HUES6 (cell line): ENCODE measurements at regions not wholly inside any gene's neighbourhood (a gene's known extent, or its start where the extent isn't known, plus 50 kb on each side); places are given as distances from the start of the nearest gene placed in this dataset.
"Not testable (repeated sequence)": the region's sequence is repeated elsewhere in the genome, so short reads cannot be mapped to it uniquely, and the experiment has no call there.

Experiments used
- H3K27ac ChIP-seq: 2 replicates; pipeline ENCODE4 v1.7.0; 2013; ENCODE audit warnings: low read depth, mild to moderate bottlenecking, low read length, inconsistent platforms
- H3K27me3 ChIP-seq: 2 replicates; pipeline ENCODE4 v1.6.1; 2013; ENCODE audit warnings: low read length; ENCODE audit not compliant: control insufficient read depth, insufficient read depth
- H3K36me3 ChIP-seq: 2 replicates; pipeline ENCODE4 v1.6.1; 2013; ENCODE audit warnings: low read length; ENCODE audit not compliant: control insufficient read depth, insufficient read depth
- H3K4me1 ChIP-seq: 2 replicates; pipeline ENCODE4 v1.6.1; 2013; ENCODE audit warnings: low read length; ENCODE audit not compliant: control insufficient read depth, insufficient read depth
- H3K4me3 ChIP-seq: 2 replicates; pipeline ENCODE4 v1.5.1; 2013; ENCODE audit warnings: low read depth, low read length
- H3K9ac ChIP-seq: one replicate; pipeline ENCODE4 v1.6.1; 2013; ENCODE audit warnings: mild to moderate bottlenecking, low read length
- H3K9me3 ChIP-seq: 2 replicates; pipeline ENCODE4 v1.6.1; 2013; ENCODE audit warnings: low read depth, low read length; ENCODE audit not compliant: control insufficient read depth, insufficient read depth

DNA sequence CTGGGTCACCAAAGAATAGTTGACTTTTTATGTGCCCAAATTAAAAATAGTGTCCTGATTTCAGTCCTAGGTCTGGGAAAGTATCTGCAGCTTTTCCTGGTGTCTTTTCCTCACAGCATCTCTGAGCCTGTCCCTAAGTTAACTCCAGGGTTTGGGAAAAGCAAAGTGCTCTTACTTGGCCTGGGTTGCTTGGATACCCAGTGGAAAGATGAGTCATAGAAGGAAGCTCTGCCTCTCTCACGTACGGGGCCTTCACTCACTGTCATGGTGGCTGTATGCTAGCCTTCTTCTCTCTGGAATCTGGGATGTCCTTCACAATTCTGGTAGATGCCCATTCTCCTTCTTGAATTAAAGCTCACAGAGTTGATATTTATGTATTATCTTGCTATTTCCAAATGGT, 607.3 kb downstream of the ANKRD50 start:
- no peaks in the 10 kb centered on the region for H3K36me3 ChIP-seq
- no peak overlapping the region for H3K27ac ChIP-seq
- H3K9ac ChIP-seq = no peak overlapping the region
- no peaks in the 10 kb centered on the region for H3K9me3 ChIP-seq
- H3K4me1 ChIP-seq = no peaks in the 10 kb centered on the region
- no peak overlapping the region for H3K4me3 ChIP-seq
- no peaks in the 10 kb centered on the region for H3K27me3 ChIP-seq

DNA sequence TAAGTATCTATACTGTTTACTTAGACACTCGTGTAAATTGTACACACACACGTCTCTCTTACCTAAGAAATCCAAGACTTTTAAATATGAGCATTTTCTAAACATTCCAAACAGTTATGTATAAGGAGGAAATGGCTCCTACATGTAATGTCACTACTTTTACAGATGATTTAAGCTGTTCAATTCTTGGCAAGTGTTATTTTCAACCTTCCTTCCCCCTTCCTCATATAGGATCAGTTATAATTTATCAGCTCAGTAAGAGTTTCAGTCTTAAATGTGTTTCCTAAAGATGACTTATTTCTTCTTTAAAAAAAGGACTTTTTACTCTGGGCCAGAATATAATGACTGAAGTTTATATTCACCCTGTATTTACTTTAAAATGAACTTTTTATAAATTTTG, 601.1 kb downstream of the ANKRD50 start:
- no peak overlapping the region for H3K4me3 ChIP-seq
- no peaks in the 10 kb centered on the region for H3K36me3 ChIP-seq
- H3K27me3 ChIP-seq = no peaks in the 10 kb centered on the region
- H3K4me1 ChIP-seq = no peaks in the 10 kb centered on the region
- no peaks in the 10 kb centered on the region for H3K9me3 ChIP-seq
- H3K27ac ChIP-seq = no peak overlapping the region
- H3K9ac ChIP-seq = no peak overlapping the region

DNA sequence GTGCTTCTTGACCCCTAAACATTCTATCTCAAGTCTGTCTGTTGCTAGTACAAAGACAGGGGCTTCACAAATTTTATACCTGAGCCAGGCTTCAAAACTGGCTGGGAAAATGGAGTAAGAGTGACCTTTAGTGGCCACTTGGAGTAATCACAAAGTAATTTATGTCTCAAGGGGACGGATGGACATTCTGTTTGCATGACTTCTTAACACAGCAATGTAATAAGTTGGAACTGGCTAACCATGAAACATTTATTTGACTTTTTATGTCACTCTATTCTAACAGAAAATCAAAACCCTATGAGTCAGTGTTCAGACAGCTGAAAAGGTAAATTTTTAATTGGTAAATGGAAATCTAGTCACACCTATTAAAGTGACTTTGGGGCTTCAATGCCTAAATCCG, 600.6 kb downstream of the ANKRD50 start:
- Histone ChIP-seq H3K36me3 (no peaks in the 10 kb centered on the region), H3K4me3 (no peak overlapping the region), H3K4me1 (no peaks in the 10 kb centered on the region), H3K9me3 (no peaks in the 10 kb centered on the region), H3K27ac (no peak overlapping the region), H3K27me3 (no peaks in the 10 kb centered on the region), H3K9ac (no peak overlapping the region)

DNA sequence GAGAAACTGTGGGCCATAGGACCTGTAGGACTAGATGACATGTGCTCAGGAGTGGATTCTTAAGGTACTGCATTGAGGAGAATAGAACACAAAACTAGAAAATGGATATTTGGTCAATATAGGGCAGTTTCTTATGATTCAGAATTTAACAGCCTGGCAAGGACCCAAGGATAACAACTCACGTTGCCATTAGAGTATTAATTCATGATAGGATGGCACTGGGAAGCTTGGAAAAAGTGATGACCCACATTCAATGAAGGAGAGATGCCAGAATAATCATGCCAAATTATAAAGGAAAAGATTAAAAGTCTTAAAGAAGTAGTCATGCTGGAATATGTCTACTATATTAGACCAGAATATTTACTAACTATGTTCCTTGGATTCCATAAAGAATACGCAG, 594.5 kb downstream of the ANKRD50 start:
- Histone ChIP-seq H3K36me3 (no peaks in the 10 kb centered on the region), H3K4me1 (no peaks in the 10 kb centered on the region), H3K27ac (no peak overlapping the region), H3K4me3 (no peak overlapping the region), H3K27me3 (no peaks in the 10 kb centered on the region), H3K9ac (no peak overlapping the region), H3K9me3 (no peaks in the 10 kb centered on the region)

DNA sequence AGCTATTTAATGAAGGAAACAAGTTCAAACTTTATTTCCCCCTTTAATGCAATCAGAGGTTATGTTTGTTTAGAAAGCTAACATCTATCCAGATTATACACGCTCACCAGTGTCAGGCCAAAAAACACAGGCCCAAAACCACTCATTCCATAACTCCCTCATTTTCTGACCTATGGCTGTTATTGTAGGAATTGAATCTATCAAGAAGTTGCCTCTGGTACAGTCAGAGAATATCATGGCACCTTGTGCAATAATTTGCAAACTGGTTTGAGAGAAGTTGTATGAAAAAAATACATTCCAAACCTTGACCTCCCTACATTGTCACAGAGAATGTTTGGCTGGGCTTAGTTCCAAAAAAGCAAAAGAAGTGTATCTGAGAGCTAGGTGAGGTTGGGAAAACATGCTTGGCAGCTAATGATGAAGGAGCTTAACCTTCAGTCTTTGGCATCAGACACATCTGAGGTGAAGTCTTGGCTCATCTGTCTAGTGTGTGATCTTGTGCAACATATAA, 591.0 kb downstream of the ANKRD50 start:
- Histone ChIP-seq H3K4me1 (no peaks in the 10 kb centered on the region), H3K27me3 (no peaks in the 10 kb centered on the region), H3K27ac (no peak overlapping the region), H3K9ac (no peak overlapping the region), H3K9me3 (no peaks in the 10 kb centered on the region), H3K36me3 (no peaks in the 10 kb centered on the region), H3K4me3 (no peak overlapping the region)

DNA sequence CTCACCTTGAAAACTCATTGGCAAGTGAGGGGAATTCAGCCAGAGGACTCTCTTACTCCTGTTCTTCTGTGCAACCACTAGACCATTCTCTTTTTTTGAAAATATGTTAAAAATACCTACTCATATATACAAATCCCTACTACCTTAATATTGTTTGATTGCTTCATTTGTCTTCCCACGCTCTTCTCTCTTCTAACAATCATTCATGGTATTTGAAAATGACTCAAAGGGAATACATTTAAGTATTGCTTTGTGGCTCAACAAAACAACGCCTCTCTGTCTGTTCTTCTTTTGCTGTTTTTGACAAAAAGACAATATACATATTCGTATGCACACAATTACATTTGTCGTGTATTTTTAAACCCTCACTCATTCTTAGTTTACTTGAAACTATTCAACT, 589.4 kb downstream of the ANKRD50 start:
- Histone ChIP-seq H3K36me3 (no peaks in the 10 kb centered on the region), H3K9ac (no peak overlapping the region), H3K27ac (no peak overlapping the region), H3K4me1 (no peaks in the 10 kb centered on the region), H3K4me3 (no peak overlapping the region), H3K27me3 (no peaks in the 10 kb centered on the region), H3K9me3 (no peaks in the 10 kb centered on the region)

DNA sequence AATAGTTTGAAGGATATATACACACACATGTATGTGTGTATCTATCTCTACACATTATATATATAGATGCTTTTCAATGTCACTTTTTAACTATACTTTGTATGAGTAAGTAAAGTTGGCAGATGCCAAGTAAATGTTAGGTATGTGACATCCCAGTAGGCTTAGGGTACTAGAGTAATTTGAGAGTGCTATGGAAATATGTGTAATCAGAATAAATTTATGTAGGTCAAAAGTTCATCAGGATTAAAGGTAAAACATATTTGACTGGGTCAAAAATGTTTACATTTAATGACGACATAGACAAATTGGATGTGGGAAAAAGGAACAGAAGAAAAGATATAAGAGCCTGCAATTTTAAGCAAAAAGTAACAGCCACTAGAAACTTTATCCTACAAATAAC, 588.8 kb downstream of the ANKRD50 start:
- Histone ChIP-seq H3K27ac (no peak overlapping the region), H3K9me3 (no peaks in the 10 kb centered on the region), H3K4me1 (no peaks in the 10 kb centered on the region), H3K36me3 (no peaks in the 10 kb centered on the region), H3K9ac (no peak overlapping the region), H3K27me3 (no peaks in the 10 kb centered on the region), H3K4me3 (no peak overlapping the region)

DNA sequence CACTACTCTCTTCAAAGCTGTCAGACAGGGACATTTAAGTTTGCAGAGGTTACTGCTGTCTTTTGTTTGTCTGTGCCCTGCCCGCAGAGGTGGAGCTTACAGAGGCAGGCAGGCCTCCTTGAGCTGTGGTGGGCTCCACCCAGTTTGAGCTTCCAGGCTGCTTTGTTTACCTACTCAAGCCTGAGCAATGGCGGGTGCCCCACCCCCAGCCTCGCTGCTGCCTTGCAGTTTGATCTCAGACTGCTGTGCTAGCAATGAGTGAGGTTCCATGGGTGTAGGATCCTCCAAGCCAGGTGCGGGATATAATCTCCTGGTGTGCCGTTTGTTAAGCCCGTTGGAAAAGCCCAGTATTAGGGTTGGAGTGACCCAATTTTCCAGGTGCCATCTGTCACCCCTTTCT, 581.2 kb downstream of the ANKRD50 start:
- H3K4me1 ChIP-seq, H3K36me3 ChIP-seq: not testable (repeated sequence)

DNA sequence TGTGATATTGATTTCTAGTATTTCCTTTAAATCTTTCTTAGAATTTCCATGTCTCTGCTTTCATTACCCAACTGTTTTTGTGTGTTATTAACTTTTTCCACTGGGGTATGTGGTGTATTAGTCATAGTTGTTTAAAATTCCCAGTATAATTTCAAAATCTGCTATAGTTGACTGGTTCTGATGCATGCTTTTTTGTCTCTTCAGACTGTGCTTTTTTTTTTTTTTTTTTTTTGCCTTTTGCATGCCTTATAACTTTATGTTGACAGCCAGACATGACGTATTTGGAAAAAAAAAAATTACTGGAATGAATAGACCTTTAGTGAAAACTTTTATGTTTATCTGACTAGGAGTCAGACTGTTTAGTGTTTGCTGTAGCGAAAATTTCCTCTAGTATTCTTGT, 580.4 kb downstream of the ANKRD50 start:
- H3K27me3 ChIP-seq = no peaks in the 10 kb centered on the region
- no peaks in the 10 kb centered on the region for H3K4me1 ChIP-seq
- H3K36me3 ChIP-seq = no peaks in the 10 kb centered on the region
- H3K4me3 ChIP-seq = no peak overlapping the region
- no peak overlapping the region for H3K27ac ChIP-seq
- H3K9ac ChIP-seq = no peak overlapping the region
- H3K9me3 ChIP-seq = peaks cover 17% of the 10 kb centered on the region

More for the DNA sequence above, 581.2 kb downstream of the ANKRD50 start:
- H3K9ac ChIP-seq, H3K4me3 ChIP-seq, H3K27ac ChIP-seq, H3K27me3 ChIP-seq: not testable (repeated sequence)
- peaks cover 17% of the 10 kb centered on the region for H3K9me3 ChIP-seq

DNA sequence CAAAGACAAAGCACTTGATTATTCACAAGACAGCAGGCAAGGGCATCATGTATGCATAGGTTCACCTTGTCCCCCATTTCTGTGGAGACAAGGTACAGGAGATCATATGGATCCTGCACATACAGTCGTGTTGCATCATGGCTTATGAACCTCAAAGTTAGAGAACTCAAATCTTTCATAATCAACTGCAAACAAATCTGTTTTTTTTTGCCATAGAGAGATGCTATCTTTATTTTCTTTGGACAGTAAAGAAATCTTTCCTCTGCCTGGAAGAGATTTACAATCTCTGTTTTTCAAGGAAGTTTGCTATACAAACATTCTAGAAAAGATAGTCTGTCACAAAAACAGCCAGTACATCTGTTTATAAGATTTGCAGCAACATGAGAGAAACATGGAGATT, 578.8 kb downstream of the ANKRD50 start:
- Histone ChIP-seq H3K27me3 (no peaks in the 10 kb centered on the region), H3K27ac (no peak overlapping the region), H3K9me3 (peaks cover 17% of the 10 kb centered on the region), H3K36me3 (no peaks in the 10 kb centered on the region), H3K9ac (no peak overlapping the region), H3K4me1 (no peaks in the 10 kb centered on the region), H3K4me3 (no peak overlapping the region)

DNA sequence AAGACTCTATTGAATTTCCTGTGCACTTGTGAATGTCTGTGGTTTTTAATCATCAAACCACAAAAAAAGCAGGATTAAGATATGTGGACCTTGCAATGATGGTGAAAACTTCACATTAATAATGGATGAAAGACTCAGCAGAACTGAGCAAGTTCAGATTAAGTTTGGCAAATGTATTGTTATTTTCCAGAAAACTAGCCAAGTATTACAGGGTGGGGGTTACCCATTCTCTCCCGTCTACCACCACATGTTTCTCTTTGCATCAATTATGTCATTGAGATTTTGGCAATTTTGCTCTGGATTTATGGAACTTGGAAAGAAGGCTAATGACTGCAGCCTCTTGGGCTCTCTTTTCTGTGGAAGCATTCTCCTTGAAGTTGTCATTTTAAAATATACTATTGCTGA, 577.1 kb downstream of the ANKRD50 start:
- Histone ChIP-seq H3K36me3 (no peaks in the 10 kb centered on the region), H3K27me3 (no peaks in the 10 kb centered on the region), H3K9ac (no peak overlapping the region), H3K4me3 (no peak overlapping the region), H3K27ac (no peak overlapping the region), H3K4me1 (no peaks in the 10 kb centered on the region), H3K9me3 (peaks cover 17% of the 10 kb centered on the region)

DNA sequence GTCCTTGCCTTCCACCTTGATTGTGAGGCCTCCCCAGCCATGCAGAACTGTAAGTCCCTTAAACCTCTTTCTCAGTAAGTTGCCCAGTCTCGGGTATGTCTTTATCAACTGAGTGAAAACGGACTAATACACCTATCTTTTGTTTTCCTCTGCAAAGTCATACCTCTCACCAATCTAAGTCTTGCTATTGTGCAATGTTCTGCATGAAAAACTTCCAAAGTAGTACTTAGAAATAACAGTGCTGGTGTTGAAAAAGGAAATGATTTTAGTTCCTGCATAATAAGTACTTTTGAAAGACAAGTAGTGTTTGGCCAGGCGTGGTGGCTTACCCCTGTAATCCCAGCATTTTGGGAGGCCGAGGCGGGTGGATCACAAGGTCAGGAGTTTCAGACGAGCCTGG, 573.5 kb downstream of the ANKRD50 start:
- Histone ChIP-seq H3K27me3 (no peaks in the 10 kb centered on the region), H3K9me3 (no peaks in the 10 kb centered on the region)

More for the DNA sequence above, 573.5 kb downstream of the ANKRD50 start:
- H3K36me3 ChIP-seq = no peaks in the 10 kb centered on the region
- H3K9ac ChIP-seq = no peak overlapping the region
- no peaks in the 10 kb centered on the region for H3K4me1 ChIP-seq
- H3K27ac ChIP-seq = no peak overlapping the region
- no peak overlapping the region for H3K4me3 ChIP-seq
